ENCODE measurements at regions not wholly inside any gene's neighbourhood (a gene's known extent, or its start where the extent isn't known, plus 50 kb on each side); places are given as distances from the start of the nearest gene placed in this dataset.
A peak's percentile ranks its signal among the peaks of the same experiment; 100 is the strongest.
"Not testable (repeated sequence)": the region's sequence is repeated elsewhere in the genome, so short reads cannot be mapped to it uniquely, and the experiment has no call there.

DNA sequence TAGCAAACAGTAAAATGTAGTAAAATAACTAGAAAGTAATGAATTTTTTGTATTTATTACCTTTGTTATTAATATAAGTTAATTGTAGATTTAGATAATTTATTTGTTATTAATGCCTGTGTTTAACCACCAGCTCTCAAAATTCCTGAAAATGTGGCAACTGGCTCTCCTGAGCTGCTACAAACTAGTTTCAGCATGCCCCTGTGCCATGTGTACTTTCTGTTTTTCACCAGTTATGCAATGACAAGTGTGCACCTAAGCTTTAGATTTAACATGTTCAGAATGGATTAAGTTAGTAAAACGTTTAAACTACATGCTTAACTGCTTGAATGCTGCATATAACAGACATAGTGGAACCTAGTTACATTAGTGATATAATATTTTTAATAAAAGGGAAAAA, 88.1 kb downstream of the POSTN start:
- no peak for TF ChIP-seq CTCF (IDR thresholded peaks at IDR 0.05)
- Histone ChIP-seq H3K4me1 (no peaks in the 10 kb centered on the region), H3K27ac (no peak overlapping the region), H3K4me3 (no peak overlapping the region), H3K9me3 (no peaks in the 10 kb centered on the region), H3K27me3 (ENCODE audit: low read depth) (no peaks in the 10 kb centered on the region), H3K36me3 (no peaks in the 10 kb centered on the region)
- no peak for DNase-seq
- intact Hi-C loops (cut with DNase I), result no loop called here
- peak in 1 of 2 donors; percentile 42 for ATAC-seq

DNA sequence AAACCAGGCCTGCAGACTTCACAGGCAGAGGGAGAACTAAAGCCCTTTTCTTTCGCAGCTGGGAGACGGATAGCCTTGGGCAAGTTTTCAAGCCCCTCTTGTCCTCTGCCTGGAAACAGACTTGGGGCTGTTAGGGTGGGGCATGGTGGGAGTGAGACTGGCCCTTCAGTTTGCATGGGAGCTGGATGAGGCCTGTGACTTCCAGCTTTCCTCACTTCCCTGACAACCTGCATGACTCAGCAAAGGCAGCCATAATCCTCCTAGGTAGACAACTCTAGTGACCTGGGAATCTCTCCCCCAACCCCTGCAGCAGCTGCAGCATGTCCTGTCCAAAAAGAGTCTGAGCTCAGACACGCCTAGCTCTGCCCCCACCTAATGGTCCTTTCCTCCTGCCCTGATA, 93.0 kb downstream of the POSTN start:
- Histone ChIP-seq H3K4me3 (no peak overlapping the region), H3K4me1 (no peaks in the 10 kb centered on the region), H3K27me3 (ENCODE audit: low read depth) (no peaks in the 10 kb centered on the region), H3K9me3 (no peaks in the 10 kb centered on the region), H3K27ac (no peak overlapping the region), H3K36me3 (no peaks in the 10 kb centered on the region)
- intact Hi-C loops (cut with DNase I), result no loop called here
- no peak for TF ChIP-seq CTCF (IDR thresholded peaks at IDR 0.05)
- ATAC-seq, result no peak
- DNase-seq, result no peak

DNA sequence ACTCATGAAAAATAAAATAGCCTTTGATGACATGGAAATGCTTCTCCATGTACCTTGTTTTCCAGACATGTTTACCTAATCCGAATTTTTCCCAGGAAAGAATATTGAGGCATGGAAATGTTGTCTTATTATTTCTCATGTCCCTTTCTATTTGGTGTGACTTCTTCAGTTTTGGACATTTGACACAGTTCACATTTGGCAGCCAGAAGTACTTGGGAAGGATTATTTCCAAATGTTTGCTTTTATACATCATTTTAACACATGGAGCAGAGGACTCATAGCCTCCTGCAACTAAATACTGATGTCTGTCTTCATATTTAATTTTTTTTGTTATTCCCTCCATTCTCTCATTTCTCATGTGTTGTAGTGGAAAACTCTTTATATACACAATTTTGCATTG, 94.3 kb downstream of the POSTN start:
- no peaks in the 10 kb centered on the region for H3K36me3 ChIP-seq
- DNase-seq, result no peak
- TF ChIP-seq CTCF (IDR thresholded peaks at IDR 0.05), result no peak
- H3K27ac ChIP-seq, result no peak overlapping the region
- no peak for ATAC-seq
- no peaks in the 10 kb centered on the region for H3K9me3 ChIP-seq
- no peaks in the 10 kb centered on the region for H3K27me3 ChIP-seq (ENCODE audit: low read depth)
- H3K4me1 ChIP-seq, result no peaks in the 10 kb centered on the region
- H3K4me3 ChIP-seq, result no peak overlapping the region
- intact Hi-C loops (cut with DNase I), result no loop called here

DNA sequence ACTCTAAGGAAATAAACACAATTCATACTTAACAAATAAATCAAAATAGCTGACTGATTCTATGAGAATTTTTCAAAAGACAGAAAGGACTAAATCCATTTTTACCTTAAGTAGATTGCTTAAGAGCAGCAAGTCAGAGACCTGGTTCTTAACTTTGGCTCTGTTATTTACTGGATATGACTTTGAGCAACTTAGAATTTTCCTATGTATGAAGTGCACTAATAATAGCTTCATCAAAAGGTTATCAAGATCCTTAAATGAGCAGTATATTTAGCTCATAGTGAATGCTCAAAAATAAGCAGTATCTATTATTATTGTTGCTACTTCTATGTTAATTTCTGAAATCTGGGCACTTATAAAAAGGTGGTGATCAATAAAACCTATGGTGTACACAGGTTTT, 95.3 kb downstream of the POSTN start:
- Histone ChIP-seq H3K27ac (no peak overlapping the region), H3K27me3 (ENCODE audit: low read depth) (no peaks in the 10 kb centered on the region), H3K9me3 (no peaks in the 10 kb centered on the region), H3K4me1 (no peaks in the 10 kb centered on the region), H3K36me3 (no peaks in the 10 kb centered on the region), H3K4me3 (no peak overlapping the region)
- intact Hi-C loops (cut with DNase I), result no loop called here
- ATAC-seq, result no peak
- no peak for TF ChIP-seq CTCF (IDR thresholded peaks at IDR 0.05)
- DNase-seq, result no peak

DNA sequence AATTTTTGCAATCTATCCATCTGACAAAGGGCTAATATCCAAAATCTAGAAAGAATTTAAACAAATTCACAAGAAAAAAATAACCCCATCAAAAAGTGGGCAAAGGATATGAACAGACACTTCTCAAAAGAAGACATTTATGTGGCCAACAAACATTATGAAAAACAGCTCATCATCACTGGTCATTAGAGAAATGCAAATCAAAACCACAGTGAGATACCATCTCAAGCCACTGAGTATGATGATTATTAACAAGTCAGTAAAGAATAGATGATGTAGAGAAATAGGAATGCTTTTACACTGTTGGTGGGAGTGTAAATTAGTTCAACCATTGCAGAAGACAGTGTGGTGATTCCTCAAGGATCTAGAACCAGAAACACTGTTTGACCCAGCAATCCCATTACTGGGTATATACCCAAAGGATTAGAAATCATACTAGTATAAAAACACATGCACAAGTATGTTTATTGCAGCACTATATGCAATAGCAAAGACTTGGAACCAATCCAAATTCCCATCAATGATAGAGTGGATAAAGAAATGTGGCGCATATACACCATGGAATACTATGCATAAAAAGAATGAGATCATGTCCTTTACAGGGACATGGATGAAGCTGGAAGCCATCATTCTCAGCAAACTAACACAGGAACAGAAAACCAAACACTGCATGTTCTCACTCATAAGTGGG, 96.1 kb downstream of the POSTN start:
- H3K9me3 ChIP-seq; DNase-seq; H3K4me3 ChIP-seq; H3K27me3 ChIP-seq (ENCODE audit: low read depth); ATAC-seq; H3K36me3 ChIP-seq; intact Hi-C loops (cut with DNase I); H3K27ac ChIP-seq; H3K4me1 ChIP-seq: not testable (repeated sequence)

DNA sequence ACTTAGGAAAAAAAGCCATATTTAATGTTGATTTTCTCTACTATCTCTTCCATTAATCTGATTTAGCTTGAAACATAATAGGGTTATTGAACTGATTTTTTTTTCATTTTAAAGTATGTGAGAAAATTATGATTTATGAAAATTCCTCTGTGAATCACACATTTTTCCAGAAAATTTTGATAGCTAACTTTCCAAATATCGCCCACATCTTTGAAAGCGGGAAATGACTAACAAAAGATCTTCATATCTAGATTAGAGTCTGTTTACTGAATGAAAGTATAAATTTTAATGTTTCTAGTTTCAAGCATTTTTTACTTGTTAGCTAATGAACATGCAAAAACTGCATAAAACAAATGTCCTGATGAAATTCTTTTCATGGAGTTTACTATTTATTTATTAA, 97.4 kb downstream of the POSTN start:
- DNase-seq, result no peak
- no peaks in the 10 kb centered on the region for H3K36me3 ChIP-seq
- H3K9me3 ChIP-seq, result no peaks in the 10 kb centered on the region
- intact Hi-C loops (cut with DNase I), result no loop called here
- no peaks in the 10 kb centered on the region for H3K27me3 ChIP-seq (ENCODE audit: low read depth)
- H3K4me3 ChIP-seq, result no peak overlapping the region
- no peaks in the 10 kb centered on the region for H3K4me1 ChIP-seq
- no peak for TF ChIP-seq CTCF (IDR thresholded peaks at IDR 0.05)
- no peak for ATAC-seq
- H3K27ac ChIP-seq, result no peak overlapping the region
